Caco-2 (cell line): ENCODE measurements at regions not wholly inside any gene's neighbourhood (a gene's known extent, or its start where the extent isn't known, plus 50 kb on each side); places are given as distances from the start of the nearest gene placed in this dataset.

Experiments used
- BruUV-seq: library from RNA; stranded (reverse); fragments of 400-500 nt; replicated peaks from 2 replicates; lab custom pipeline; 2021; lab: Mats Ljungman, UMichigan
- CTCF ChIA-PET: fragments of 300-600 bp; sonication (Branson Sonifier 250); formaldehyde crosslinking; loops from one replicate; lab custom pipeline; 2022; ENCODE audit warnings: antibody characterized with exemption; lab: Charles Lee
- POLR2A ChIA-PET: fragments of 300-600 bp; sonication (Branson Sonifier 250); formaldehyde crosslinking; loops from one replicate; lab custom pipeline; 2022; ENCODE audit warnings: antibody characterized with exemption; lab: Charles Lee
- DNase-seq, 2 experiments: peaks; one replicate each; pipeline versions ENCODE4 v3.0.0 to v3.0.0-alpha.2; 2020 to 2022
- H3K27me3 ChIP-seq: replicated peaks from 2 replicates; pipeline ENCODE4 v1.6.0; 2011; ENCODE audit warnings: low read length; ENCODE audit not compliant: control insufficient read depth, insufficient read depth
- H3K36me3 ChIP-seq: 2 replicates; pipeline ENCODE4 v1.5.1; 2011; ENCODE audit warnings: low read length; ENCODE audit not compliant: control insufficient read depth, insufficient read depth
- H3K4me1 ChIP-seq: fragments of 250-450 bp; sonication (Bioruptor Pico); 2 replicates; pipeline ENCODE4 v1.5.1; 2020; ENCODE audit warnings: mild to moderate bottlenecking
- H3K4me3 ChIP-seq: 2 replicates; pipeline ENCODE4 v1.5.1; 2011; ENCODE audit warnings: low read depth, mild to moderate bottlenecking, control low read depth, low read length
- H3K9me3 ChIP-seq: fragments of 250-450 bp; sonication (Bioruptor Pico); 2 replicates; pipeline ENCODE4 v1.5.1; 2020; ENCODE audit warnings: mild to moderate bottlenecking, moderate library complexity
- H3K27ac Mint-ChIP-seq: one replicate; pipeline ENCODE4 v1.8.0; 2022; ENCODE audit warnings: mixed read lengths; ENCODE audit not compliant: unreplicated experiment
- H3K27me3 Mint-ChIP-seq: one replicate; pipeline ENCODE4 v1.8.0; 2022; ENCODE audit warnings: mixed read lengths; ENCODE audit not compliant: insufficient read depth, unreplicated experiment
- H3K36me3 Mint-ChIP-seq: one replicate; pipeline ENCODE4 v1.8.0; 2022; ENCODE audit warnings: mild to moderate bottlenecking, mixed read lengths; ENCODE audit not compliant: insufficient read depth, unreplicated experiment
- H3K4me1 Mint-ChIP-seq: one replicate; pipeline ENCODE4 v1.8.0; 2022; ENCODE audit warnings: low read depth, mixed read lengths; ENCODE audit not compliant: unreplicated experiment
- H3K4me3 Mint-ChIP-seq: one replicate; pipeline ENCODE4 v1.8.0; 2022; ENCODE audit warnings: mild to moderate bottlenecking, moderate library complexity, mixed read lengths; ENCODE audit not compliant: unreplicated experiment
- H3K9me3 Mint-ChIP-seq: one replicate; pipeline ENCODE4 v1.8.0; 2022; ENCODE audit warnings: mixed read lengths; ENCODE audit not compliant: unreplicated experiment
- CTCF ChIP-seq, 2 experiments: fragments of 200-600 bp in 1 of 2; IDR thresholded peaks; 1 replicate in 1 of 2; 2 replicates in 1 of 2; pipeline versions ENCODE4 v1.5.1 to v1.8.0; 2011 to 2022; ENCODE audit warnings: antibody characterized with exemption in 1 of 2, control low read depth in 1 of 2, inconsistent platforms in 1 of 2, low read depth in 1 of 2, low read length in 1 of 2, mild to moderate bottlenecking in 1 of 2, moderate library complexity in 1 of 2; ENCODE audit not compliant: insufficient read depth in 1 of 2, severe bottlenecking in 1 of 2, unreplicated experiment in 1 of 2
- intact Hi-C: fragments of 100-400 bp; cut with micrococcal nuclease; formaldehyde crosslinking; loops from one replicate; pipeline ENCODE4 v1.10.0; 2022; ENCODE audit not compliant: unreplicated experiment

GRCh38 chr12:108009442-108010070, 119.5 kb upstream of the WSCD2 start:
- H3K4me3 ChIP-seq = no peak overlapping the region
- intact Hi-C loops = loop anchor here (1.0 kb wide), 1 partner anchor 120 kb away; the partner anchor contains the start of gene WSCD2
- TF ChIP-seq CTCF (IDR thresholded peaks at IDR 0.05; ENCODE audit: insufficient read depth in 1 of 2, low read depth in 1 of 2, low read length in 1 of 2, severe bottlenecking in 1 of 2, unreplicated experiment in 1 of 2) = no peak
- peak overlapping the region; percentile 55 for H3K4me3 Mint-ChIP-seq
- peak overlapping the region; percentile 85 for H3K27ac Mint-ChIP-seq
- ChIA-PET POLR2A (no interaction called here), CTCF (interaction anchor here (1.5 kb wide), 1 partner anchor 17 kb away, joined by 6 read pairs; no protein-coding TSS in a partner anchor)
- DNase-seq = peak; percentile 42 to 66
- H3K36me3 Mint-ChIP-seq = peaks cover 6% of the 10 kb centered on the region
- no peaks in the 10 kb centered on the region; the same call in 1 of the 2 replicates for H3K9me3 ChIP-seq
- no peaks in the 10 kb centered on the region for H3K27me3 Mint-ChIP-seq
- H3K36me3 ChIP-seq = no peaks in the 10 kb centered on the region
- H3K27me3 ChIP-seq = no peaks in the 10 kb centered on the region
- peaks cover 43% of the 10 kb centered on the region for H3K4me1 ChIP-seq
- peaks cover 22% of the 10 kb centered on the region for H3K4me1 Mint-ChIP-seq
- BruUV-seq = no TSS peak
- peaks cover 18% of the 10 kb centered on the region for H3K9me3 Mint-ChIP-seq

- Histone ChIP-seq H3K4me1 (peaks cover 13% of the 10 kb centered on the region), H3K4me3 (no peak overlapping the region), H3K9me3 (no peaks in the 10 kb centered on the region), H3K27me3 (no peaks in the 10 kb centered on the region), H3K36me3 (no peaks in the 10 kb centered on the region)
- H3K9me3 Mint-ChIP-seq = peaks cover 18% of the 10 kb centered on the region
- peaks cover 4% of the 10 kb centered on the region for H3K36me3 Mint-ChIP-seq
- no peak overlapping the region for H3K4me3 Mint-ChIP-seq
- ChIA-PET POLR2A (no interaction called here), CTCF (no interaction called here)
- no peak for TF ChIP-seq CTCF (IDR thresholded peaks at IDR 0.05; ENCODE audit: insufficient read depth in 1 of 2, low read depth in 1 of 2, low read length in 1 of 2, severe bottlenecking in 1 of 2, unreplicated experiment in 1 of 2)
- H3K27me3 Mint-ChIP-seq = no peaks in the 10 kb centered on the region
- no peak for DNase-seq
- BruUV-seq = no TSS peak
- H3K27ac Mint-ChIP-seq = no peak overlapping the region
- intact Hi-C loops = no loop called here
- peaks cover 4% of the 10 kb centered on the region for H3K4me1 Mint-ChIP-seq
These were observed 113.0 kb upstream of the WSCD2 start for GRCh38 chr12:108016022-108016564.

- Mint-ChIP-seq H3K9me3 (peaks cover 8% of the 10 kb centered on the region), H3K4me3 (no peak overlapping the region), H3K36me3 (peaks cover 5% of the 10 kb centered on the region), H3K4me1 (no peaks in the 10 kb centered on the region), H3K27me3 (no peaks in the 10 kb centered on the region), H3K27ac (no peak overlapping the region)
- no peaks in the 10 kb centered on the region for H3K9me3 ChIP-seq
- H3K4me3 ChIP-seq = no peak overlapping the region
- peaks cover 9% of the 10 kb centered on the region for H3K4me1 ChIP-seq
- ChIA-PET POLR2A (no interaction called here), CTCF (no interaction called here)
- TF ChIP-seq CTCF (IDR thresholded peaks at IDR 0.05; ENCODE audit: insufficient read depth in 1 of 2, low read depth in 1 of 2, low read length in 1 of 2, severe bottlenecking in 1 of 2, unreplicated experiment in 1 of 2) = no peak
- no peaks in the 10 kb centered on the region for H3K36me3 ChIP-seq
- DNase-seq = no peak
- BruUV-seq = no TSS peak
- no peaks in the 10 kb centered on the region for H3K27me3 ChIP-seq
- intact Hi-C loops = no loop called here
These were observed 111.5 kb upstream of the WSCD2 start for GRCh38 chr12:108017472-108018057.
